Testis (tissue), 2 donors: ENCODE measurements at regions not wholly inside any gene's neighbourhood (a gene's known extent, or its start where the extent isn't known, plus 50 kb on each side); places are given as distances from the start of the nearest gene placed in this dataset.
A peak's percentile ranks its signal among the peaks of the same experiment; 100 is the strongest.

Experiments used
- DNase-seq: peaks from one replicate; pipeline ENCODE4 v3.0.0-alpha.2; 2019
- H3K27ac ChIP-seq, 2 donors: fragments of 200-600 bp; sonication (generic); one replicate each; pipeline ENCODE4 v1.5.1; 2019
- H3K27me3 ChIP-seq: fragments of 200-600 bp; sonication (generic); one replicate; pipeline ENCODE4 v1.5.1; 2019
- H3K36me3 ChIP-seq: fragments of 200-600 bp; sonication (generic); one replicate; pipeline ENCODE4 v1.5.1; 2017; ENCODE audit warnings: low read depth; ENCODE audit errors: missing control alignments
- H3K4me1 ChIP-seq: fragments of 200-600 bp; sonication (generic); one replicate; pipeline ENCODE4 v1.5.1; 2019
- H3K4me3 ChIP-seq, 2 donors: fragments of 200-600 bp; sonication (generic); one replicate each; pipeline ENCODE4 v1.5.1; 2017 to 2019
- H3K9me3 ChIP-seq: fragments of 200-600 bp; sonication (generic); one replicate; pipeline ENCODE4 v1.5.1; 2017
- CTCF ChIP-seq, 3 experiments: fragments of 450-650 bp in 2 of 3; fragments of 200-600 bp in 1 of 3; sonication (generic) in 1 of 3; IDR thresholded peaks; one replicate each; pipeline ENCODE4 v1.5.1; 2016 to 2019; ENCODE audit warnings: antibody characterized with exemption in 3 of 3, mild to moderate bottlenecking in 2 of 3, moderate library complexity in 1 of 3
- POLR2A ChIP-seq: fragments of 450-650 bp; IDR thresholded peaks from one replicate; pipeline ENCODE4 v1.6.1; 2017; ENCODE audit warnings: antibody characterized with exemption, mild to moderate bottlenecking, moderate library complexity
- WGBS, 2 donors: methylation state at CpG; one replicate each; pipeline ENCODE4 v1.1.5; 2018; 5-methylcytosine and 5-hydroxymethylcytosine counted together
- intact Hi-C: fragments of 100-400 bp; cut with DNase I; formaldehyde crosslinking; loops from one replicate; pipeline ENCODE4 v1.15.1; 2023; ENCODE audit warnings: low total_unique reads

GRCh38 chr3:29171043-29171990, 109.6 kb upstream of the RBMS3 start:
- intact Hi-C loops: no loop called here
- Histone ChIP-seq H3K36me3 (no peaks in the 10 kb centered on the region), H3K9me3 (no peaks in the 10 kb centered on the region), H3K27ac (peak overlapping the region in 1 of 2 donors; percentile 57), H3K4me3 (no peak overlapping the region), H3K4me1 (peaks cover 2% of the 10 kb centered on the region), H3K27me3 (no peaks in the 10 kb centered on the region)
- DNase-seq: no peak
- TF ChIP-seq CTCF (IDR thresholded peaks at IDR 0.05) (no peak), POLR2A (no peak)
- 46 to 48% methylated on average over 6 of the region's 6 CpGs for WGBS, 2 donors

- Histone ChIP-seq H3K36me3 (no peaks in the 10 kb centered on the region), H3K4me3 (no peak overlapping the region), H3K27ac (no peak overlapping the region), H3K4me1 (peaks cover 6% of the 10 kb centered on the region), H3K9me3 (no peaks in the 10 kb centered on the region), H3K27me3 (no peaks in the 10 kb centered on the region)
- intact Hi-C loops: no loop called here
- TF ChIP-seq POLR2A: no peak
- no peak for TF ChIP-seq CTCF (IDR thresholded peaks at IDR 0.05)
- peak; percentile 18 for DNase-seq
- WGBS, 2 donors: 48 to 58% methylated on average over 2 of the region's 2 CpGs
Measured at GRCh38 chr3:29176501-29176900, 104.4 kb upstream of the RBMS3 start.

- no peak overlapping the region for H3K27ac ChIP-seq
- WGBS, 2 donors: 63 to 77% methylated on average over 4 of the region's 4 CpGs
- H3K4me3 ChIP-seq: no peak overlapping the region
- intact Hi-C loops: no loop called here
- no peaks in the 10 kb centered on the region for H3K9me3 ChIP-seq
- TF ChIP-seq POLR2A: no peak
- TF ChIP-seq CTCF (IDR thresholded peaks at IDR 0.05): no peak
- H3K4me1 ChIP-seq: peaks cover 6% of the 10 kb centered on the region
- H3K36me3 ChIP-seq: no peaks in the 10 kb centered on the region
- no peaks in the 10 kb centered on the region for H3K27me3 ChIP-seq
- DNase-seq: no peak
Measured at GRCh38 chr3:29178809-29179793, 101.8 kb upstream of the RBMS3 start.

GRCh38 chr3:29181149-29181780, 99.6 kb upstream of the RBMS3 start:
- H3K27ac ChIP-seq: no peak overlapping the region
- H3K4me1 ChIP-seq: peaks cover 5% of the 10 kb centered on the region
- no peaks in the 10 kb centered on the region for H3K9me3 ChIP-seq
- no peak for DNase-seq
- WGBS, 2 donors: 78 to 84% methylated on average over 7 of the region's 7 CpGs
- H3K4me3 ChIP-seq: no peak overlapping the region
- H3K27me3 ChIP-seq: no peaks in the 10 kb centered on the region
- TF ChIP-seq POLR2A (no peak), CTCF (IDR thresholded peaks at IDR 0.05) (no peak)
- no peaks in the 10 kb centered on the region for H3K36me3 ChIP-seq
- intact Hi-C loops: no loop called here
